HG02610 (cell line): ENCODE measurements at regions not wholly inside any gene's neighbourhood (a gene's known extent, or its start where the extent isn't known, plus 50 kb on each side); places are given as distances from the start of the nearest gene placed in this dataset.

ENCODE experiments used
- ATAC-seq: cut with Tn5 transposase; IDR thresholded peaks from one replicate; pipeline ENCODE4 v1.9.1; 2021; ENCODE audit warnings: mild to moderate bottlenecking, moderate library complexity; ENCODE audit not compliant: unreplicated experiment

DNA sequence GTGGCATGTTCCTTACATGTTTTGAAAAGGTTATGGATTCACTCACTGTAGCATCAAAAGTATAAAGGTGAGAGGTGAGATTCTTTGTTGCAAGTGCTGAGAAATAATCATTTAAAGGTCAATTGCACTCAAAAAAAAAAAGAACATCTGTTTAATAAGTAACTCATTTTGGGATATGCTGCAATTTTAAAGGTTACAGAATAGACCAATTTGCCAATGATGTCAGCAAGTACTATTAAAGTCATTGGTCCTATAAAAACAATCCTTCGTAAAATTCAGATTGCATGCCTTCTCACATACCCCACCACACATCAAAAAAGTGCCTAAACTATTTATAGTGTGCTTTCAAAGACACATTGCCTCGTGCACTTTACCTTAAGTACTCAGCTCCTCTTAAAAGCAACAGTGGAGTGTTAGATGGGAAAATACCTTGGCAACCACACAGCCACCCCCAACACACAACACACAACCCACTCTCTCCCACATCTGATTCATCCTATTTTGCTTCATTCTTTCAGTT, 218.2 kb upstream of the ADGRL2 start:
- ATAC-seq: peak; percentile 83

GRCh38 chr1:81578867-81579266, 221.9 kb upstream of the ADGRL2 start:
- ATAC-seq: no peak

DNA sequence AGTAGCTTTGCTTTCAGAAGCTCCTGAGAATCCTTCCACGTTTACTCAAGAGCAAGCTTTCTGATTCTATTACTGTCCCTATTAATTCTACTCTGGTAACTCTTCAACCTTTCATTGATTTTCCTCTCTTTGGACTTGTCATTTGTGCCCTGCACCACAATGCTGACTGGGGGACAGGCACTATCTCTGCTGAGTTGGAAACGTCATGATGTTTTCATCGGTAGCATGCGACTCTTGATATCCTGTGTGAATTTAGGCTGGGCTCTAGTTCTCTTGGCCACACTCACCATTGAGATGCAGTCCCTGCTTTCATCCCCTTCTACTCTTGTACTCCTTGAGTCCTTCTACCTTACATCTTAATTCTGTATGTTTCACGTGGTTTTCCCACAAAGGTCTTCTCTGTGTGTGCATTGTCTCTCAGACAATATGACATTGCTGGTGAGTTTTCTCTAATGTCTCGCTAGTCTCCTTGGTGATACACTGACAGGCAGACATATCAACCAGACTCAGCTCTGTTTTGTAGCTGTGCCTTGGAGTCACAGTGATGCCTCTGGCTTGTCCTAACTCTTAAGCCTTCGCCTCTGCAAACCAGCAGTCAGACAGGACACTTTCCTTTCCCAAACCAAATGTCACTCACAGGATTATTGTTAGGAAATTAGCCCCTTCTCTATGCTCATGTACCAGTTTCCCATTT, 223.6 kb upstream of the ADGRL2 start:
- ATAC-seq: no peak

GRCh38 chr1:81574408-81574807, 226.3 kb upstream of the ADGRL2 start:
- no peak for ATAC-seq

DNA sequence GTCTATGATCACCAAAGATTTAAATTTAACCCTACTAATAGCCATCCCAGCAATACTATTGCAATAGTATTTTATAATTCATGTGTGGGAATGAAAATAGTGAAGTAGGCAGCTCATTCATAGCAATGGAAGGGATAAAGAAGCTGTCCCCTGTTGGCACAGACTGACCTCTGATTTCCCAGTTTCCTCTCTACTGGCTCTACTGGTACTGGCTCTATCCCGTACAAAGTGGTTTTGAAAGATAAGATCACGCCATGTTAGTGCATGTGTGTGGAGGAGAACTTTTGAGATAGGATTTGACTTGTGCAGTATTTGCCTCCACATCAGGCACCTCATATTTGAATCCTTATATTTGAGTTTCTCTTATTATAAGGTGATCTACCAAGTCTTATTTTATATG, 227.3 kb upstream of the ADGRL2 start:
- no peak for ATAC-seq

GRCh38 chr1:81571946-81572345, 228.8 kb upstream of the ADGRL2 start:
- ATAC-seq: no peak

DNA sequence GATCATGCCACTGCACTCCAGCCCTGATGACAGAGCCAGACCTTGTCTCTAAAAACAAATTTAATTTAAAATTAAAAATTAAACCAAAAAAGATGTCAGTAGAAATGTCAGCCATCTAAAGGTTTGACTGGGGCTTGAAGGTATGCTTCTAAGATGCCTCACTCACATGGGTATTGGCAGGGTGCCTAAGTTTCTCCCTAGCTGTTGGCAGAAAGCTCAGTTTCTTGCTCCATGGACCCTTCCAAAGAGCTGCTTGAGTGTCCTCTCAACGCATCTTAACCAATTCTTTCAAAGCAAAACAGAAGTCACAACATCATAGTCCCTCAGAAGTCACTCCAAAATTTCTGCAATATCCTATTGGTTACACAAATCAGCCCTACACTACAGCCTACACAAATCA, 231.0 kb upstream of the ADGRL2 start:
- no peak for ATAC-seq

GRCh38 chr1:81563632-81564031, 237.1 kb upstream of the ADGRL2 start:
- ATAC-seq: no peak

GRCh38 chr1:81562934-81563333, 237.8 kb upstream of the ADGRL2 start:
- ATAC-seq: no peak

GRCh38 chr1:81560629-81561028, 240.1 kb upstream of the ADGRL2 start:
- no peak for ATAC-seq

DNA sequence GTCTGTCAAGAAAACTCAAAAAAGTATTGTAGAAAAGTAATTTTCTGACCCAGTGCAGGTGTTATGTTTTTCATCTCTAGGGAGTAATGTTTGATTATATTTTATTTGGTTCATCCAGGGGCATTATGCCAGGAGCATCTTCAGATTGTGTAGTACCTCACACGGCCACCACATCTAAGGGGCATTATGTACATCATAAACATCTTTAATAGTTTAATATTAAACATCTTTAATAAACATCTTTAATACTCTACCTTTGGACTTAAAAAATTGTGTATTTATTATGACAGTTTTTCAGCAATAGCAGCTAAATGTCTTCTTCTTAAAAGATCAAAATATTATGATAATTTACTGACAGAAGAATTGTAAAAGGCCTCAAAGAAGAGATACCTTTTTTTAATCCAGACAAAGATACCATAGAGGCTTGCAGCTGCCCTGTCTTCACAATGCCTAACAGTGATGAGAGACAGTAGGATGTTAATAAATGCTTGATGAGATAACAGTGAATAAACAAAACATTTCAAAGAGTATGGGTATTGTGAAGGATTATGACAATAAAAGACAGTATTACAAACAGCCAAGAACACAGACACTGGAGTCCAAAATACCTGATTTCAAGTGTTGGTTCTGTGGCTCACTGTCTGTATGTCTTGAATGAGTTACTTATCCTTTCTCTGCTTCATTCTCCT, 240.9 kb upstream of the ADGRL2 start:
- ATAC-seq: no peak

- ATAC-seq: no peak
These were observed 242.2 kb upstream of the ADGRL2 start for GRCh38 chr1:81558291-81559076.

GRCh38 chr1:81556968-81557367, 243.8 kb upstream of the ADGRL2 start:
- no peak for ATAC-seq

DNA sequence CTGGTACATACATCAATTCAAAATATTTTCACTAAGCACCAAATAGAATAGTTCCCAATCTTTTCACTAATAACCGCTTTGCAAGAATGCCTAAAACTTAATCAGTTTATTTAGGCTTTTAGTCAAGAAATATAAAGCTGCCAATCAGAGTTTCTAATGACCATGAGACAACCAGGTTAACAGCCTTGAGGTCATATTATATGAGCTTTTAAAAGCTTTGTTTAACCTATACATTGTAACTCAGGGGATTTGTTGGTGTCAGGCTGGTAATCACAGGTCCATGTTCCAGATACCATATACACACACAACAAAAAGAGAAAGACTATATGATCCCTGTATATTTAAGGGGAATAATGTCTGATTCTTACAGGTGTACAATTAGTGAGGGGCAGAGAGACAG, 246.2 kb upstream of the ADGRL2 start:
- ATAC-seq: no peak

DNA sequence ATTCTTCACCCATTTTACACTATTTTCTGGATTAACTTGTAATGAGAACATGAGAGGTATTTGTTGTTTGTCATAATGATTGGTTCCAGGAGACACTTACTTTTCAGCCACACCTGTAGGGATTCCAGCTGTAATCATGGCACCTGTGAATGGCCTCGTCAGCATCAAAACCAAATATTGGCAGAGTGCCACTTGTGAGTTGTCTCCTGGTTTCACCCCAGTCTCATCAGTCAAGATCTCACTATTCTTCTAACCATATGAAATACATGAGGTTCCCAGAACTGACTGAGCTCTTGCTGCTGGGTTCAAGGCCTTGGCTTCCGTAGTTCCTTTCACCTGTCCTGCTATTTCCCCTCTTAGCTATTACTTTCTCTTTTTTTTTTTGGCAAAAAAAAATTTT, 246.6 kb upstream of the ADGRL2 start:
- no peak for ATAC-seq

- no peak for ATAC-seq
These were observed 247.2 kb upstream of the ADGRL2 start for GRCh38 chr1:81553503-81553902.

DNA sequence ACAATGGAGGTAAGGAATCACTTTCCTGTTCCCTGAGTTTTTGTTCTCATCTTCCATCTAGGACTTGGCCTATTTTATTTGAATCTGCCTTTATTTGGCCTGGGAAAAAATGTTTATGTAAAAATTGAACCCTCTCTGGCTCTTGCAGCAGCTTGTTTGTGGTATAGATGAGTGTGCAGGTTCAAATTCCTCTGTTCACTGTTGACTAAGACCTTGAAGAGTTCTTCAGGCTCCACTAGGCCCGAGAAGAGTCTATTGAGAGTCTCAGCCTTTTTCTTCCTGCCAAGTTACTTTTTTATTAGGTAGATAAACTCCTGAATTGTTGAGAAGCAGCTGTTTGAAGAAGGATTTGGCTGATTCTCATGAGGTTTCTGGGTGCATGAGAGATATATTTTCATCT, 248.8 kb upstream of the ADGRL2 start:
- ATAC-seq: peak; percentile 48

DNA sequence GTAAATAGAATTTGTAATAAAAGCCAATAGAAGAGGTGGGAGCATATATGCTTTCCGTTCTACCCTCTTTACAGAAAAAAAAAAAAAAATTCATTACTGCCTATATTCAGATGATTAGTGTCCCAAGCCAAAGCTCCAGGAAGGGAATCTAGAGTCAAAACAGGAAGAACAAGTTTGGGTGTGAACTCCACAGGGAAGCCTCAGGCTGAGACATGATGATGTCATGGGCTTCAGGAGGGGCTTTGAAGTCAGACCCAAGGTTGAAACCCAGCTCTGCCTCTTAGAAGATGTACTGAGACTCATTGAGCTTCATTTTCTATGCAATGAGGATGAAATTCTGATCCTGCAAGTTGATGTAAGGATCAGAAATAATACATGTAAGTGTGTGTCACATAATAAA, 250.0 kb upstream of the ADGRL2 start:
- no peak for ATAC-seq

DNA sequence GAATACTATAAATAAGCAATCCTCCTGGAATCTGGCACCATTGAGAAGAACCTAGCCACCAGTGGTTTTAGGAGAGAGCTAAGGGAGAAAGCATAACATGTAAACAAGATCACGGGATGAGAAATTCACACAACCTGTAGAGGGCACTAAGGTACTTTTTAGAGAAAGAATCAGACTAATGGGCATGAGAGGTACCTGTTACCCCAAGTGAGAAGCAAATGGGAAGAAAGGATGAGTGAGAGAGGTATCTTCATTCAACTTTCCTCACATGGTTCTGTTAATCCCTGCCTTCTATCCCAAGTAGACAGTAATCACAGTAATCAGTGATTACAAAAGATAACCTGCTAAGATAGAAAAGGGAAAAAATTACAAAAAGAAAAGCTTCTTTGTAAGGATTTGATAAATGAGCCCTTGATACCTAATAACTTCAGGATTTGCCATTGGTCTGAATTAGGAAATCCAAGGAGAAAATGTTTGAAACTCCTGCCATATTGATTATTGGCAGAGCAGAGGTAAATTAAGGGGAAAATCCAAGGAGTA, 251.1 kb upstream of the ADGRL2 start:
- ATAC-seq: peak; percentile 32

DNA sequence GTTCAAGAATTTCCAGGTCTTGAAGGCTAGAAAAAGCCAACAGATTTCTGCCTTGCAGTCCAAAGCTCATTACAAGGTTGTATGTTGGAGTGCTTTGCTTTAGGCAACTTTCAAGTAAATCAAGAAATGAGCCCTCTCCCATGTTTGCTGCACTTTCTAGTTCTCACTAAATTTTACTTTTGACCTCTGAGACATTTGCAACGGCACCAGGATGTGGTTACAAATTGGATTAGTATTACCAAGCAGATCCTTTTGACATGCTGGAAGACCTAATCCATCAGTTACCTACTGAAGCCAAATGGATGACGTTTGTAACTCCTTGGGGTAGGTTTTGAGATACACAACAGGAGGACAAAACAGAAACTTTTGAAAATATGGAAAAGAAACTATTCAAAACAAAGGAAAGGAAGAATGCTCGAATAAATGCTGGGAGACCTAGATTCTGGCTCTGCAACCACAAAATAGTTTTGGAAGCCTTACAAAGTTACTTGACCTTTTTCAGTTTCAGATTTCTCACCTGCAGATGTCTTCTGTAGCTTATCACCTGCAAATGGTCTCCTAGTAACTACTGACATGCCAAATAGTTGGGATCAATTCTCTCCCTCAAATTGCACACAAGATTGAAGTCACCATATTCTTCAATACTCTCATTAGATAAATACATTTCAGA, 251.7 kb upstream of the ADGRL2 start:
- ATAC-seq: peak; percentile 43

- peak; percentile 80 for ATAC-seq
These were observed 252.8 kb upstream of the ADGRL2 start for GRCh38 chr1:81547912-81548303.
